Thoracic aorta (tissue), 2 donors: ENCODE measurements at regions not wholly inside any gene's neighbourhood (a gene's known extent, or its start where the extent isn't known, plus 50 kb on each side); places are given as distances from the start of the nearest gene placed in this dataset.

Experiments
- ATAC-seq: fragments of 150-250 bp; one replicate; pipeline ENCODE4 v1.8.0; 2017; ENCODE audit warnings: low read depth; ENCODE audit not compliant: insufficient number of reproducible peaks, low FRiP score
- DNase-seq: peaks from one replicate; pipeline ENCODE4 v3.0.0-alpha.2; 2020; ENCODE audit warnings: low spot score
- H3K27ac ChIP-seq, 2 donors: fragments of 200-600 bp; sonication (generic); 1 replicate in 1 of 2; 2 replicates in 1 of 2; pipeline ENCODE4 v1.5.1; 2016; ENCODE audit warnings: mild to moderate bottlenecking in 2 of 2, moderate library complexity in 2 of 2
- H3K27me3 ChIP-seq: fragments of 200-600 bp; sonication (generic); replicated peaks from 2 replicates; pipeline ENCODE4 v1.6.0; 2016; ENCODE audit warnings: mild to moderate bottlenecking; ENCODE audit not compliant: insufficient read depth
- H3K36me3 ChIP-seq: fragments of 200-600 bp; sonication (generic); one replicate; pipeline ENCODE4 v1.5.1; 2016
- H3K4me1 ChIP-seq, 2 donors: fragments of 200-600 bp; sonication (generic); 1 replicate in 1 of 2; 2 replicates in 1 of 2; pipeline versions ENCODE4 v1.5.1 to v1.6.0; 2016; ENCODE audit warnings: low read depth in 2 of 2, mild to moderate bottlenecking in 1 of 2; ENCODE audit not compliant: control insufficient read depth in 1 of 2
- H3K4me3 ChIP-seq: fragments of 200-600 bp; sonication (generic); 2 replicates; pipeline ENCODE4 v1.5.1; 2016; ENCODE audit warnings: mild to moderate bottlenecking
- H3K9me3 ChIP-seq: fragments of 200-600 bp; sonication (generic); 2 replicates; pipeline ENCODE4 v1.5.1; 2016
- TF ChIP-seq, protein P1 (sequence below): fragments of 200-600 bp; sonication (generic); IDR thresholded peaks from one replicate; pipeline ENCODE4 v1.5.1; 2019; ENCODE audit warnings: antibody characterized with exemption

DNA sequence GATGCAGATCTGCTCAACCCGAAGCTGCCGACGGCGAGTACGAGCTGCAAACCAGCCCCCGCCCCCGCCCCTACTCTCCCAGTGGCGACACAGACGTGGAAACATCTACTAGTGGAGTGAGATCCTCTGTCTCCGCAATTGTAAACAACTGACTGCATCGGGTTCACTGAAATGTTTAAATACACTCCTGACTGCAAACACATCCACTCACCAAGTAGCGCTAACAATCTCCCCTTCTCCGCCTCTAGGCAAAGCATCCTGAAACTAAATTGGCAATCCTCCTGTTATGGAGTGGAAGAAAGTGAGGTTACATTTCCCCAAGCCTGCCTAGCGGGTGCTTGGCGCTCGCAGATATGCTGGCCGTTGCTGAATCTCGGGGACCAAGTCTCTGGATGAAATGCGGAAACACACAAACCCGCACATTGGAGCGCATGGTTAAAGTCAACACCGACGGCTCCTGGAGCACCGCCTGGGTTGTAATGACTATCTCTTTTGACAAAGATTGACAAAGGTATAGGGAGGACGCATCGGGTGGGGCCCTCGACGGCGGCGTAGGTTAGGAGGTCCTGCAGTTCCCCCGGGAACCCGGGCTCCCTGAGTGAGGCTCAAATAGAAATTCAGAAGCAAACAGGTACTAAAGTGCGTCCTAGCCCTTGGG is 117.0 kb upstream of the TEX13C start:
- DNase-seq (no peak), ATAC-seq (no peak)
- TF ChIP-seq, protein P1, sequence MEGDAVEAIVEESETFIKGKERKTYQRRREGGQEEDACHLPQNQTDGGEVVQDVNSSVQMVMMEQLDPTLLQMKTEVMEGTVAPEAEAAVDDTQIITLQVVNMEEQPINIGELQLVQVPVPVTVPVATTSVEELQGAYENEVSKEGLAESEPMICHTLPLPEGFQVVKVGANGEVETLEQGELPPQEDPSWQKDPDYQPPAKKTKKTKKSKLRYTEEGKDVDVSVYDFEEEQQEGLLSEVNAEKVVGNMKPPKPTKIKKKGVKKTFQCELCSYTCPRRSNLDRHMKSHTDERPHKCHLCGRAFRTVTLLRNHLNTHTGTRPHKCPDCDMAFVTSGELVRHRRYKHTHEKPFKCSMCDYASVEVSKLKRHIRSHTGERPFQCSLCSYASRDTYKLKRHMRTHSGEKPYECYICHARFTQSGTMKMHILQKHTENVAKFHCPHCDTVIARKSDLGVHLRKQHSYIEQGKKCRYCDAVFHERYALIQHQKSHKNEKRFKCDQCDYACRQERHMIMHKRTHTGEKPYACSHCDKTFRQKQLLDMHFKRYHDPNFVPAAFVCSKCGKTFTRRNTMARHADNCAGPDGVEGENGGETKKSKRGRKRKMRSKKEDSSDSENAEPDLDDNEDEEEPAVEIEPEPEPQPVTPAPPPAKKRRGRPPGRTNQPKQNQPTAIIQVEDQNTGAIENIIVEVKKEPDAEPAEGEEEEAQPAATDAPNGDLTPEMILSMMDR = no peak
- Histone ChIP-seq H3K27me3 (no peaks in the 10 kb centered on the region), H3K4me1 (no peaks in the 10 kb centered on the region), H3K4me3 (peak overlapping the region; percentile 71), H3K27ac (no peak overlapping the region), H3K36me3 (no peaks in the 10 kb centered on the region), H3K9me3 (no peaks in the 10 kb centered on the region)

DNA sequence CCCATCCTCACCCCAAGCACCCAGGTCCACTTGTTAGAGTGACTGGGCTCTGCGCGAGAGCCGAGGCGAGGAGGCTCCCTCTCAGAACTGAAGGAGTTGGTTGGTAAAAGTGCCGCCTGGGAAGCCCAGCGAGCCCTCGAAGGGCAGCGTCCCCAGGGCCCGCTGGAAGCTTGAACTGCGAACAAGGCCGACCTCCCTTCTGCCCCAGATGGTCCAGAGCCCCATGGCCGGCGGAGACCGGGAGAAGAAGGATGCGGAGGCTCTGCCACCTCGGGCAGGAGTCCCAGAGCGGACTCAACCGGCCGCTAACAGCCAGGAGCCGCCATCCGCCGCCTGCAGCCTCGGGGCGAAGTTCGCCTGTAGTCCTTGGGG is 116.3 kb upstream of the TEX13C start:
- DNase-seq (no peak), ATAC-seq (no peak)
- peak overlapping the region; percentile 71 for H3K4me3 ChIP-seq
- H3K27me3 ChIP-seq = no peaks in the 10 kb centered on the region
- no peaks in the 10 kb centered on the region for H3K36me3 ChIP-seq
- no peaks in the 10 kb centered on the region for H3K4me1 ChIP-seq
- TF ChIP-seq, protein P1 = no peak
- no peak overlapping the region for H3K27ac ChIP-seq
- no peaks in the 10 kb centered on the region for H3K9me3 ChIP-seq

DNA sequence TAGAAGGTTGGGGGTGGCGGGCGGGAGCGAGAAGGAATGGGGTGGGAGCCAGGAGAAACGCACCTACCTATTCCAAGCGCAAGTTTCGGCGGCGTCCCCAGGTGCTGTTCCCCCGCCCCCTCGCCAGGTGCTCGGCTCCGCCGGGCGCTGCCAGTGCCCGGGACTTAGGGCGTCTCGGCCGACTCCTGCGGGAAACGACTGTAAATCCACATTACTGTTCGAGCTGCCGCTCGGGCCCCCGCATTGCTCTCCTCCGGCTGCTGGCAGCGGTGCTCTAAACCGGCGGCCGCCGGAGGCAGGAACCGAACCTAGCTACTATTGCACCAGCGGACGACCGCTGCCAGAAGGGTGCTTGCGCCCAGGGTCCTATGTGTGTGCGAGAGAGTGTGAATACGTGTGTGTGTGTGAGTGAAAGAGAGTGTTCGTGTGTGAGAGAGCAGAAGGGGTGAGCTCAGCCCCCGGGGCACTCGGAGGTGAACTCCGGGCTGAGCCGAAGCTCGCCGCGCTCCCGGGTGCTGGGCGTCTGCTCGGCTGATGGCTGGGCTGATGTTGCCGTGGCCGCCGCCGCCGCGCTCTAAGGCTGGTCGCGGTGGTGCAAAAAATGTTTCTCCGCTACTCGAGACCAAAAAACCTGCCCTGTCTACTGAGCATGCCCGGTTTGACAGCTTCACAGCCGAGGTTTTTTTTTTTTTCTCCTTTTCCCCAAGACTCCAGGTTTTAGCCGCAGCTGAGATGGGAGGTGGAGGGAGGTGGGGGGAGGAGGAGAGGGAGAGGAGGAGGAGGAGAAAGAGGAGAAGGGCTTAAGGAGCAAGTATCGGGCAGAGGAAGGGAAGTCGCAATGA is 115.7 kb upstream of the TEX13C start:
- H3K4me1 ChIP-seq = no peaks in the 10 kb centered on the region
- TF ChIP-seq, protein P1 = no peak
- peak overlapping the region; percentile 71 for H3K4me3 ChIP-seq
- no peaks in the 10 kb centered on the region for H3K9me3 ChIP-seq
- peak overlapping the region; percentile 43 to 49 for H3K27ac ChIP-seq
- peak; percentile 65 for ATAC-seq
- H3K36me3 ChIP-seq = no peaks in the 10 kb centered on the region
- H3K27me3 ChIP-seq = no peaks in the 10 kb centered on the region
- no peak for DNase-seq

DNA sequence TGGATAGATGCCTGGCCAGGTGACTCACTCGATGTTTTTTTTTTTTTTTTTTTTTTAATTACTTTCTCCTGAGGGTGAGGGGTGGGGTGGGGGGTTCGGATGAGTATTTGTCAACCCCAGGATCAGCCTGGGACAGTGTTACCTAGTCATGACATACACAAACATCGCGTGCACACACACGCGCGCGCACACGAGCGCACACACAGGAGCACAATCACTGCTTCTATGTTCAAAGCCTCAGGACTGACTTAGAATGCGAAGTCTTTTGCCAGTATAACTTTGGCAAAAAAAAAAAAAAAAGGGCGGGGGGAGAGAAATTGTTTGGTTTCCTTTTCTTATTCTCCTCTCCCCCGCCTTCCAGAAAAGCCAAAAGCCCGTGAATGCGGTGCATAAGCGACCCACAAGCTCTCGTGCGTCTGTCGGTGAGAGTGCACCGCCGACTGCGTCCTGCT is 115.0 kb upstream of the TEX13C start:
- Histone ChIP-seq H3K27me3 (no peaks in the 10 kb centered on the region), H3K27ac (peak overlapping the region; percentile 47 to 49), H3K4me3 (peak overlapping the region; percentile 71), H3K36me3 (no peaks in the 10 kb centered on the region), H3K4me1 (no peaks in the 10 kb centered on the region), H3K9me3 (no peaks in the 10 kb centered on the region)
- TF ChIP-seq, protein P1 = no peak
- ATAC-seq (no peak), DNase-seq (no peak)

DNA sequence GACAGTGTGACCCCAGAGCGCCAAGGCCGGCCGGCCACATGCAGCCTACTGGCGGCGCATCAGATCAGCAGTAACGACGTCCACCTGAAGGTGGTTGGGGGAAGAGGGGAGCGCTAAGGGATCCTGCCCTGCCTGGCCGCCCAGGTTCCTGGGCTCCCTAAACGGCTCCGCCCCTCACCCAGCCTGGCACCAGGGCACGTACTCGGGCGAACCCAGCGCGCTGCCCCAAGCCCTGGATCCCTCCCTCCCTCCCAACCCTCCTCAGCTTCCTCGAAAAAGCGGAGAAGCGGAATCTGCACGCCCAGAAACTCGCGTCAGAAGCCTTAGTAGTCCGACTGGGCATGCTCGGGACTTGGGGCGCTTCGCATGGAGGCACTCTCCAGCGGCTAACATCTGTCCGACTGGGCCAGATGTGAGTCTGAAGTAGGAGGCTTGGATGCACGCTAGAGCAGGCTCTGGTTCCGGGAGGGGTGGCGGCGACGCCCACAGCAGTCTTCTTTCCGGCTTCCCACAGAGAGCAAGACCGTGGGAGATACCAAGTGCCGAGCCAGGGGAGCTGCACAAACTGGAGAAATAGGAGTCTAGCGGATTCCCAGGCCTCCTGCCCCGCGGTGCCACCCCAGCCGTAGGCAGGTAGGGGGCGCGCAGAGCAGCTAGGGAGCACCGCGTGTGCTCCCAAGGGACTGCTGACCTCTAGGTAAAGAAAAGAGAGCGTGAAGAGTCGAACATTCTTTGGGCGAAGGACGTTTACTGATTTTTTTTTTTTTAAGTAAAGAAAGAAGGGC is 114.3 kb upstream of the TEX13C start:
- no peak for ATAC-seq
- H3K27ac ChIP-seq = peak overlapping the region; percentile 49 to 66
- H3K36me3 ChIP-seq = no peaks in the 10 kb centered on the region
- H3K27me3 ChIP-seq = no peaks in the 10 kb centered on the region
- peak overlapping the region; percentile 71 for H3K4me3 ChIP-seq
- H3K4me1 ChIP-seq = no peaks in the 10 kb centered on the region
- TF ChIP-seq, protein P1 = peak; percentile 5
- H3K9me3 ChIP-seq = no peaks in the 10 kb centered on the region
- DNase-seq = no peak
